BJ (cell line): ENCODE measurements at regions not wholly inside any gene's neighbourhood (a gene's known extent, or its start where the extent isn't known, plus 50 kb on each side); places are given as distances from the start of the nearest gene placed in this dataset.

Source experiments
- CTCF ChIA-PET: fragments of 350-600 bp; formaldehyde crosslinking; extraction: SDS; loops from one replicate; lab custom pipeline; 2021; ENCODE audit warnings: antibody characterized with exemption, inconsistent platforms; lab: Yijun Ruan, JAX
- POLR2A ChIA-PET: fragments of 300-600 bp; sonication (Branson Sonifier 250); formaldehyde crosslinking; extraction: SDS; loops from one replicate; lab custom pipeline; 2021; ENCODE audit warnings: antibody characterized with exemption; lab: Charles Lee
- DNase-seq: peaks from one replicate; pipeline ENCODE4 v3.0.0-alpha.2; 2011; ENCODE audit warnings: low read depth
- H3K27me3 ChIP-seq: 2 replicates; pipeline ENCODE4 v1.6.0; 2011; ENCODE audit warnings: low read length; ENCODE audit not compliant: control insufficient read depth, insufficient read depth
- H3K36me3 ChIP-seq: 2 replicates; pipeline ENCODE4 v1.5.1; 2011; ENCODE audit warnings: low read length; ENCODE audit not compliant: control insufficient read depth, insufficient read depth
- H3K4me3 ChIP-seq: 2 replicates; pipeline ENCODE4 v1.5.1; 2011; ENCODE audit warnings: low read depth, mild to moderate bottlenecking, control low read depth, low read length
- CTCF ChIP-seq: IDR thresholded peaks from 2 replicates; pipeline ENCODE4 v1.5.1; 2011; ENCODE audit warnings: low read depth, mild to moderate bottlenecking, control low read depth, inconsistent platforms, low read length, moderate library complexity; ENCODE audit not compliant: insufficient read depth

GRCh38 chr12:119266963-119267362 lies 67.6 kb upstream of the CCDC60 start:
- POLR2A ChIA-PET = no interaction called here
- CTCF ChIA-PET = no interaction called here
- Histone ChIP-seq H3K4me3 (no peak overlapping the region), H3K36me3 (no peaks in the 10 kb centered on the region), H3K27me3 (no peaks in the 10 kb centered on the region)
- DNase-seq = no peak
- TF ChIP-seq CTCF = no peak

- Histone ChIP-seq H3K4me3 (no peak overlapping the region), H3K36me3 (no peaks in the 10 kb centered on the region), H3K27me3 (no peaks in the 10 kb centered on the region)
- CTCF ChIA-PET = no interaction called here
- POLR2A ChIA-PET = no interaction called here
- no peak for TF ChIP-seq CTCF
- no peak for DNase-seq
Observed at GRCh38 chr12:119274636-119275065, 59.9 kb upstream of the CCDC60 start.

- ChIA-PET POLR2A (no interaction called here), CTCF (no interaction called here)
- no peak overlapping the region for H3K4me3 ChIP-seq
- no peak for DNase-seq
- H3K36me3 ChIP-seq = no peaks in the 10 kb centered on the region
- no peak for TF ChIP-seq CTCF
- H3K27me3 ChIP-seq = no peaks in the 10 kb centered on the region
Observed at GRCh38 chr12:119283310-119283709, 51.2 kb upstream of the CCDC60 start.
